ENCODE measurements at regions not wholly inside any gene's neighbourhood (a gene's known extent, or its start where the extent isn't known, plus 50 kb on each side); places are given as distances from the start of the nearest gene placed in this dataset.

- no peaks in the 10 kb centered on the region for H3K27me3 Mint-ChIP-seq (ENCODE audit: low read depth)
- DNase-seq (ENCODE audit: low spot score) (no peak), ATAC-seq (no peak)
- H3K36me3 Mint-ChIP-seq, result no peaks in the 10 kb centered on the region
- peaks cover 13% of the 10 kb centered on the region for H3K9me3 Mint-ChIP-seq
- no peak for TF ChIP-seq ESRRA (CRISPR knock-in tag; IDR thresholded peaks at IDR 0.05; ENCODE audit: borderline replicate concordance)
- TF ChIP-seq NFATC4 (CRISPR knock-in tag; IDR thresholded peaks at IDR 0.05), result no peak
- TF ChIP-seq ZBTB43 (CRISPR knock-in tag; IDR thresholded peaks at IDR 0.05), result no peak
- no peak for TF ChIP-seq ATF6 (CRISPR knock-in tag; IDR thresholded peaks at IDR 0.05)
- H3K27ac Mint-ChIP-seq, result no peak overlapping the region
- ChIA-PET CTCF (no interaction called here), POLR2A (no interaction called here)
- H3K4me1 Mint-ChIP-seq, result peaks cover 21% of the 10 kb centered on the region
- no peak overlapping the region for H3K4me3 Mint-ChIP-seq
Measured at GRCh38 chr13:40028446-40028845, 373.0 kb downstream of the COG6 start.

- ChIA-PET POLR2A (no interaction called here), CTCF (interaction anchor here (1.0 to 1.2 kb wide), 2 partner anchors 38 to 88 kb away, joined by 4 read pairs; no protein-coding TSS in a partner anchor)
- TF ChIP-seq GRHL2 (CRISPR knock-in tag; IDR thresholded peaks at IDR 0.05; ENCODE audit: insufficient replicate concordance, severe bottlenecking) (no peak), PRRX2 (CRISPR knock-in tag; IDR thresholded peaks at IDR 0.05) (no peak), CREM (CRISPR knock-in tag; IDR thresholded peaks at IDR 0.05) (no peak), ATF2 (CRISPR knock-in tag; IDR thresholded peaks at IDR 0.05; ENCODE audit: borderline replicate concordance, low read depth) (no peak), TCF7 (CRISPR knock-in tag; IDR thresholded peaks at IDR 0.05; ENCODE audit: low read depth) (no peak)
- DNase-seq (ENCODE audit: low spot score) (no peak), ATAC-seq (no peak)
- H3K27me3 Mint-ChIP-seq (ENCODE audit: low read depth), result no peaks in the 10 kb centered on the region
- peaks cover 13% of the 10 kb centered on the region for H3K9me3 Mint-ChIP-seq
- H3K36me3 Mint-ChIP-seq, result no peaks in the 10 kb centered on the region
- no peak overlapping the region for H3K27ac Mint-ChIP-seq
- peaks cover 21% of the 10 kb centered on the region for H3K4me1 Mint-ChIP-seq
- no peak overlapping the region for H3K4me3 Mint-ChIP-seq
Measured at GRCh38 chr13:40031031-40031430, 375.6 kb downstream of the COG6 start.

- peaks cover 5% of the 10 kb centered on the region for H3K9me3 Mint-ChIP-seq
- no peak overlapping the region for H3K4me3 Mint-ChIP-seq
- H3K36me3 Mint-ChIP-seq, result no peaks in the 10 kb centered on the region
- POLR2A ChIA-PET, result interaction anchor here (0.5 kb wide), 1 partner anchor 1186 kb away, joined by 5 read pairs; no protein-coding TSS in a partner anchor
- ATAC-seq (no peak), DNase-seq (ENCODE audit: low spot score) (no peak)
- no peak overlapping the region for H3K27ac Mint-ChIP-seq
- no peaks in the 10 kb centered on the region for H3K27me3 Mint-ChIP-seq (ENCODE audit: low read depth)
- H3K4me1 Mint-ChIP-seq, result no peaks in the 10 kb centered on the region
- no peak for TF ChIP-seq ATF3 (CRISPR knock-in tag; conservative IDR thresholded peaks at IDR 0.05)
- no peak for TF ChIP-seq ARID4B (CRISPR knock-in tag; IDR thresholded peaks at IDR 0.05; ENCODE audit: borderline replicate concordance)
- CTCF ChIA-PET, result no interaction called here
Measured at GRCh38 chr13:40039061-40039460, 383.6 kb downstream of the COG6 start.
